H1 (cell line): ENCODE measurements at regions not wholly inside any gene's neighbourhood (a gene's known extent, or its start where the extent isn't known, plus 50 kb on each side); places are given as distances from the start of the nearest gene placed in this dataset.

ENCODE experiments used
- CTCF ChIA-PET: fragments of 300-600 bp; sonication (Branson Sonifier 250); formaldehyde crosslinking; loops from one replicate; lab custom pipeline; 2021; ENCODE audit not compliant: partially characterized antibody; lab: Charles Lee
- POLR2A ChIA-PET: fragments of 300-600 bp; sonication (Branson Sonifier 250); formaldehyde crosslinking; loops from one replicate; lab custom pipeline; 2021; ENCODE audit warnings: inconsistent platforms; ENCODE audit not compliant: partially characterized antibody; lab: Charles Lee
- DNase-seq, 2 experiments: peaks; one replicate each; pipeline versions ENCODE4 v3.0.0 to v3.0.0-alpha.2; 2010 to 2022; ENCODE audit warnings: low spot score in 2 of 2, low read depth in 1 of 2, mixed read lengths in 1 of 2
- FAIRE-seq: peaks from 2 replicates; lab custom pipeline; 2011; peaks lifted over from hg19 to GRCh38; lab: Jason Lieb, UNC
- H2AFZ ChIP-seq: 2 replicates; pipeline ENCODE4 v1.8.1; 2012; ENCODE audit warnings: low read length, inconsistent platforms
- H2AK5ac ChIP-seq: 2 replicates; pipeline ENCODE4 v1.6.1; 2013; ENCODE audit warnings: low read depth, low read length
- H2BK120ac ChIP-seq: replicated peaks from 2 replicates; pipeline ENCODE3; 2013; ENCODE audit warnings: low read depth, low read length, inconsistent platforms
- H2BK12ac ChIP-seq: 2 replicates; pipeline ENCODE4 v1.6.1; 2013; ENCODE audit warnings: low read depth, low read length
- H2BK15ac ChIP-seq: 2 replicates; pipeline ENCODE4 v1.6.1; 2013; ENCODE audit warnings: low read length
- H2BK20ac ChIP-seq: 2 replicates; pipeline ENCODE4 v1.6.1; 2013; ENCODE audit warnings: low read length
- H2BK5ac ChIP-seq: 2 replicates; pipeline ENCODE4 v1.6.1; 2013; ENCODE audit warnings: low read depth, low read length
- H3K14ac ChIP-seq: 2 replicates; pipeline ENCODE4 v1.6.1; 2013; ENCODE audit warnings: inconsistent platforms; ENCODE audit not compliant: insufficient read length
- H3K18ac ChIP-seq: 2 replicates; pipeline ENCODE4 v1.6.1; 2013; ENCODE audit warnings: low read length; ENCODE audit errors: extremely low read depth
- H3K23ac ChIP-seq: 2 replicates; pipeline ENCODE4 v1.6.1; 2013; ENCODE audit warnings: inconsistent platforms; ENCODE audit not compliant: insufficient read length
- H3K23me2 ChIP-seq: 2 replicates; pipeline ENCODE4 v1.6.1; 2013; ENCODE audit warnings: low read depth, low read length
- H3K27ac ChIP-seq: 2 replicates; pipeline ENCODE4 v1.6.1; 2011; ENCODE audit warnings: low read depth, low read length, inconsistent platforms
- H3K27me3 ChIP-seq, 4 experiments: replicated peaks in 1 of 4; 1 replicate in 1 of 4; 2 replicates in 3 of 4; pipeline versions ENCODE4 v1.6.1 to v1.8.1; 2011 to 2013; ENCODE audit warnings: low read length in 3 of 4, mild to moderate bottlenecking in 3 of 4, inconsistent platforms in 2 of 4, mixed read lengths in 2 of 4, moderate library complexity in 1 of 4; ENCODE audit not compliant: control insufficient read depth in 3 of 4, insufficient read depth in 3 of 4; ENCODE audit errors: extremely low read depth in 1 of 4
- H3K36me3 ChIP-seq, 4 experiments: 2 replicates each; pipeline versions ENCODE4 v1.6.1 to v1.8.1; 2011 to 2013; ENCODE audit warnings: mild to moderate bottlenecking in 4 of 4, low read length in 3 of 4, moderate library complexity in 2 of 4, control low read depth in 1 of 4, inconsistent platforms in 1 of 4; ENCODE audit not compliant: insufficient read depth in 4 of 4, control insufficient read depth in 2 of 4
- H3K4ac ChIP-seq: replicated peaks from 2 replicates; pipeline ENCODE3; 2013; ENCODE audit warnings: low read length, low read depth, mixed read lengths, inconsistent platforms; ENCODE audit not compliant: insufficient read length
- H3K4me1 ChIP-seq, 4 experiments: replicated peaks in 1 of 4; 1 replicate in 1 of 4; 2 replicates in 3 of 4; pipeline versions ENCODE4 v1.6.1 to v1.8.1; 2011 to 2013; ENCODE audit warnings: low read length in 3 of 4, inconsistent platforms in 2 of 4, mixed read lengths in 1 of 4; ENCODE audit not compliant: insufficient read depth in 4 of 4, control insufficient read depth in 3 of 4
- H3K4me2 ChIP-seq, 2 experiments: 2 replicates each; pipeline versions ENCODE4 v1.6.1 to v1.8.1; 2011 to 2013; ENCODE audit warnings: low read depth in 2 of 2, low read length in 2 of 2, control low read depth in 1 of 2, inconsistent platforms in 1 of 2, mild to moderate bottlenecking in 1 of 2; ENCODE audit not compliant: insufficient read depth in 1 of 2
- H3K4me3 ChIP-seq, 4 experiments: fragments of 200-600, 300-600 bp in 1 of 4; sonication (generic), shearing (Covaris generic), sonication (Bioruptor Twin) in 1 of 4; 2 replicates each; pipeline versions ENCODE4 v1.5.1 to v1.8.1; 2011 to 2016; ENCODE audit warnings: low read length in 4 of 4, low read depth in 3 of 4, control low read depth in 2 of 4, inconsistent platforms in 2 of 4, mild to moderate bottlenecking in 2 of 4, mixed read lengths in 1 of 4, moderate library complexity in 1 of 4; ENCODE audit not compliant: insufficient read depth in 2 of 4; ENCODE audit errors: extremely low read depth in 1 of 4
- H3K56ac ChIP-seq: replicated peaks from 2 replicates; pipeline ENCODE3; 2013; ENCODE audit warnings: low read depth, mild to moderate bottlenecking, mixed read lengths, low read length, inconsistent platforms; ENCODE audit not compliant: insufficient read length
- H3K79me1 ChIP-seq: 2 replicates; pipeline ENCODE4 v1.6.1; 2013; ENCODE audit warnings: low read depth, low read length, control low read depth
- H3K79me2 ChIP-seq, 2 experiments: 2 replicates each; pipeline versions ENCODE4 v1.6.1 to v1.8.1; 2012 to 2013; ENCODE audit warnings: low read length in 2 of 2, mild to moderate bottlenecking in 2 of 2, inconsistent platforms in 1 of 2; ENCODE audit not compliant: insufficient read depth in 2 of 2, control insufficient read depth in 1 of 2
- H3K9ac ChIP-seq, 4 experiments: replicated peaks in 1 of 4; 1 replicate in 1 of 4; 2 replicates in 3 of 4; pipeline versions ENCODE4 v1.6.1 to v1.8.1; 2011 to 2013; ENCODE audit warnings: low read depth in 3 of 4, low read length in 3 of 4, control low read depth in 2 of 4, mild to moderate bottlenecking in 2 of 4, moderate library complexity in 2 of 4, inconsistent platforms in 1 of 4; ENCODE audit errors: extremely low read depth in 1 of 4
- H3K9me3 ChIP-seq, 2 experiments: 2 replicates each; pipeline versions ENCODE4 v1.6.1 to v1.8.1; 2012 to 2013; ENCODE audit warnings: mild to moderate bottlenecking in 2 of 2, moderate library complexity in 2 of 2, control low read depth in 1 of 2, inconsistent platforms in 1 of 2, low read depth in 1 of 2, low read length in 1 of 2, mixed read lengths in 1 of 2; ENCODE audit not compliant: insufficient read depth in 2 of 2
- H4K20me1 ChIP-seq, 2 experiments: replicated peaks in 1 of 2; 2 replicates each; pipeline versions ENCODE3 to v1.8.1; 2011 to 2013; ENCODE audit warnings: inconsistent platforms in 2 of 2, low read length in 2 of 2, mild to moderate bottlenecking in 1 of 2; ENCODE audit not compliant: insufficient read depth in 2 of 2, control insufficient read depth in 1 of 2
- H4K5ac ChIP-seq: 2 replicates; pipeline ENCODE4 v1.6.1; 2013; ENCODE audit warnings: low read length, low read depth, mixed read lengths, inconsistent platforms; ENCODE audit not compliant: insufficient read length
- H4K8ac ChIP-seq: 2 replicates; pipeline ENCODE4 v1.8.0; 2013; ENCODE audit warnings: mild to moderate bottlenecking, moderate library complexity, low read length, inconsistent platforms; ENCODE audit not compliant: insufficient read depth; ENCODE audit errors: extremely low read depth
- H4K91ac ChIP-seq: replicated peaks from 2 replicates; pipeline ENCODE3; 2013; ENCODE audit warnings: low read length, mixed read lengths, inconsistent platforms; ENCODE audit not compliant: insufficient read length
- CEBPB ChIP-seq: IDR thresholded peaks from 2 replicates; pipeline ENCODE4 v1.6.1; 2012; ENCODE audit warnings: low read depth, low read length
- CHD2 ChIP-seq: IDR thresholded peaks from 2 replicates; pipeline ENCODE4 v1.6.1; 2012; ENCODE audit warnings: low read length, improper control_type of control experiment
- FOSL1 ChIP-seq: IDR thresholded peaks from 2 replicates; pipeline ENCODE4 v1.6.1; 2011; ENCODE audit warnings: mild to moderate bottlenecking, low read depth, low read length, moderate library complexity; ENCODE audit not compliant: insufficient read depth
- KDM5A ChIP-seq: fragments of 200-600 bp; IDR thresholded peaks from 2 replicates; pipeline ENCODE4 v1.7.1; 2012; ENCODE audit warnings: mild to moderate bottlenecking, low read length, inconsistent platforms, mixed read lengths
- PHF8 ChIP-seq: fragments of 200-600 bp; sonication (generic); conservative IDR thresholded peaks from 2 replicates; pipeline ENCODE4 v1.7.1; 2012; ENCODE audit warnings: low read depth, mild to moderate bottlenecking, inconsistent platforms, low read length, moderate library complexity
- POLR2AphosphoS5 ChIP-seq: IDR thresholded peaks from 2 replicates; pipeline ENCODE4 v1.6.1; 2011; ENCODE audit warnings: low read depth, low read length
- RXRA ChIP-seq: IDR thresholded peaks from 2 replicates; pipeline ENCODE4 v1.6.1; 2011; ENCODE audit warnings: low read depth, mild to moderate bottlenecking, low read length, moderate library complexity; ENCODE audit not compliant: insufficient read depth
- SIN3A ChIP-seq, 2 experiments: IDR thresholded peaks in 1 of 2; conservative IDR thresholded peaks in 1 of 2; 2 replicates each; pipeline ENCODE4 v1.6.1; 2011 to 2012; ENCODE audit warnings: low read length in 2 of 2, improper control_type of control experiment in 1 of 2, low read depth in 1 of 2, mild to moderate bottlenecking in 1 of 2
- SIX5 ChIP-seq: IDR thresholded peaks from 2 replicates; pipeline ENCODE4 v1.6.1; 2011; ENCODE audit warnings: mild to moderate bottlenecking, low read depth, low read length
- TAF1 ChIP-seq: IDR thresholded peaks from 2 replicates; pipeline ENCODE4 v1.6.1; 2011; ENCODE audit warnings: mild to moderate bottlenecking, low read depth, low read length
- WGBS, 2 experiments: shearing (Covaris generic) in 1 of 2; methylation state at CpG; one replicate each; pipeline versions ENCODE4 v1.1.6 to v1.1.7; 2013 to 2015; ENCODE audit warnings: low lambda C conversion rate in 2 of 2, mixed read lengths in 2 of 2, inconsistent platforms in 1 of 2, low coverage in 1 of 2, missing lambda C conversion rate in 1 of 2; ENCODE audit not compliant: insufficient replicate concordance in 2 of 2, insufficient coverage in 1 of 2, insufficient read length in 1 of 2; ENCODE audit errors: extremely low coverage in 1 of 2, missing lambda C conversion rate in 1 of 2; 5-methylcytosine and 5-hydroxymethylcytosine counted together
- TF ChIP-seq, protein P1 (sequence below): IDR thresholded peaks from 2 replicates; pipeline ENCODE4 v1.6.1; 2012; ENCODE audit warnings: low read length, inconsistent platforms
- TF ChIP-seq, protein P2 (sequence below): IDR thresholded peaks from 2 replicates; pipeline ENCODE4 v1.6.1; 2012; ENCODE audit warnings: inconsistent platforms
- TF ChIP-seq, protein P3 (sequence below): IDR thresholded peaks from 2 replicates; pipeline ENCODE4 v1.6.1; 2012; ENCODE audit warnings: inconsistent platforms

DNA sequence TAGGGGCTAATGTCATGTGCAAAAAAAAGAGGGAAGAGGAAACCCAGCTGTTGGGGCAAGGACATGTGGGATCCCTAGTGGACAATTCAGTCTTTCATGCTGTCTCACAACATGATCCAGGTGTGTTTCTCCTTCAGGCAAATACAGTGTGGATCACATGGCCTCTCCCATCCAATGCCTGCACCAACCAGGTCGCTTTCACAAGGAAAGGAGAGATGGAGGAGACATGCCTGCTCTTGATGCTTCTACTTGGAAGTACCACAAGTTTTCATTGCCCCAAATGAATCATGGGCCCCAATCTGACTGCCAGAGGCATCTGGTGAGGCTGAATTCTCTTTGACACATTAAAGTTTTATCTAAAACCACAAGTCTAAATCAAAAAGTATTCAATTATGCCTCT is 82.1 kb downstream of the DLEU7 start:
- no peaks in the 10 kb centered on the region for H4K20me1 ChIP-seq
- H2AK5ac ChIP-seq: no peak overlapping the region
- H3K4me1 ChIP-seq: no peaks in the 10 kb centered on the region
- H2BK15ac ChIP-seq: no peak overlapping the region
- H3K4me2 ChIP-seq: no peak overlapping the region
- no peak for DNase-seq
- H3K27ac ChIP-seq: no peak overlapping the region
- H3K56ac ChIP-seq: no peak overlapping the region
- H3K23me2 ChIP-seq: no peaks in the 10 kb centered on the region
- H3K23ac ChIP-seq: no peak overlapping the region
- no peak overlapping the region for H2BK12ac ChIP-seq
- POLR2A ChIA-PET: no interaction called here
- H3K4ac ChIP-seq: no peak overlapping the region
- CTCF ChIA-PET: no interaction called here
- FAIRE-seq: no peak
- H3K79me2 ChIP-seq: no peaks in the 10 kb centered on the region
- no peaks in the 10 kb centered on the region for H3K27me3 ChIP-seq
- 79% methylated on average over 1 of the region's 1 CpG; no CpG with 5 or more reads in 1 of the 2 experiments for WGBS, 2 experiments
- H3K79me1 ChIP-seq: no peaks in the 10 kb centered on the region
- no peak overlapping the region for H2AFZ ChIP-seq
- H2BK120ac ChIP-seq: no peak overlapping the region
- no peak overlapping the region for H4K91ac ChIP-seq
- H4K8ac ChIP-seq: no peak overlapping the region
- no peak overlapping the region for H3K14ac ChIP-seq
- H3K18ac ChIP-seq: no peak overlapping the region
- no peak overlapping the region for H2BK5ac ChIP-seq
- no peaks in the 10 kb centered on the region for H3K36me3 ChIP-seq
- H2BK20ac ChIP-seq: no peak overlapping the region
- H3K9ac ChIP-seq: no peak overlapping the region
- H3K9me3 ChIP-seq: peaks cover 8 to 12% of the 10 kb centered on the region in 2 experiments
- H4K5ac ChIP-seq: no peak overlapping the region
- no peak overlapping the region for H3K4me3 ChIP-seq
- TF ChIP-seq TAF1 (no peak), RXRA (no peak), SIN3A (conservative IDR thresholded peaks at IDR 0.05 in 1 of 2, IDR thresholded peaks at IDR 0.05 in 1 of 2; ENCODE audit: low read depth in 1 of 2, low read length in 2 of 2) (no peak), KDM5A (no peak), POLR2AphosphoS5 (no peak), CEBPB (no peak), FOSL1 (no peak), CHD2 (no peak), SIX5 (no peak), PHF8 (no peak)
- TF ChIP-seq, protein P1, sequence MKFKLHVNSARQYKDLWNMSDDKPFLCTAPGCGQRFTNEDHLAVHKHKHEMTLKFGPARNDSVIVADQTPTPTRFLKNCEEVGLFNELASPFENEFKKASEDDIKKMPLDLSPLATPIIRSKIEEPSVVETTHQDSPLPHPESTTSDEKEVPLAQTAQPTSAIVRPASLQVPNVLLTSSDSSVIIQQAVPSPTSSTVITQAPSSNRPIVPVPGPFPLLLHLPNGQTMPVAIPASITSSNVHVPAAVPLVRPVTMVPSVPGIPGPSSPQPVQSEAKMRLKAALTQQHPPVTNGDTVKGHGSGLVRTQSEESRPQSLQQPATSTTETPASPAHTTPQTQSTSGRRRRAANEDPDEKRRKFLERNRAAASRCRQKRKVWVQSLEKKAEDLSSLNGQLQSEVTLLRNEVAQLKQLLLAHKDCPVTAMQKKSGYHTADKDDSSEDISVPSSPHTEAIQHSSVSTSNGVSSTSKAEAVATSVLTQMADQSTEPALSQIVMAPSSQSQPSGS: no peak
- TF ChIP-seq, protein P2, sequence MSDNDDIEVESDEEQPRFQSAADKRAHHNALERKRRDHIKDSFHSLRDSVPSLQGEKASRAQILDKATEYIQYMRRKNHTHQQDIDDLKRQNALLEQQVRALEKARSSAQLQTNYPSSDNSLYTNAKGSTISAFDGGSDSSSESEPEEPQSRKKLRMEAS: no peak
- TF ChIP-seq, protein P3, sequence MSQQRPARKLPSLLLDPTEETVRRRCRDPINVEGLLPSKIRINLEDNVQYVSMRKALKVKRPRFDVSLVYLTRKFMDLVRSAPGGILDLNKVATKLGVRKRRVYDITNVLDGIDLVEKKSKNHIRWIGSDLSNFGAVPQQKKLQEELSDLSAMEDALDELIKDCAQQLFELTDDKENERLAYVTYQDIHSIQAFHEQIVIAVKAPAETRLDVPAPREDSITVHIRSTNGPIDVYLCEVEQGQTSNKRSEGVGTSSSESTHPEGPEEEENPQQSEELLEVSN: no peak
